HG02973 (cell line): ENCODE measurements at regions not wholly inside any gene's neighbourhood (a gene's known extent, or its start where the extent isn't known, plus 50 kb on each side); places are given as distances from the start of the nearest gene placed in this dataset.

ENCODE experiments used
- ATAC-seq: cut with Tn5 transposase; IDR thresholded peaks from one replicate; pipeline ENCODE4 v1.9.1; 2021; ENCODE audit warnings: moderate library complexity; ENCODE audit not compliant: unreplicated experiment

- ATAC-seq: peak; percentile 61
Observed at GRCh38 chr5:35478856-35479682, 138.6 kb upstream of the SPEF2 start.

GRCh38 chr5:35477911-35478310 is 139.8 kb upstream of the SPEF2 start:
- ATAC-seq: no peak

- ATAC-seq: no peak
Observed at GRCh38 chr5:35477321-35477720, 140.3 kb upstream of the SPEF2 start.

GRCh38 chr5:35476797-35477196 is 140.9 kb upstream of the SPEF2 start:
- ATAC-seq: no peak

- ATAC-seq: no peak
Observed at GRCh38 chr5:35476036-35476435, 141.6 kb upstream of the SPEF2 start.

GRCh38 chr5:35473589-35473988 is 144.1 kb upstream of the SPEF2 start:
- no peak for ATAC-seq

GRCh38 chr5:35470866-35471265 is 146.8 kb upstream of the SPEF2 start:
- ATAC-seq: no peak

- no peak for ATAC-seq
Observed at GRCh38 chr5:35468811-35469210, 148.9 kb upstream of the SPEF2 start.

GRCh38 chr5:35466746-35467145 is 150.9 kb upstream of the SPEF2 start:
- ATAC-seq: no peak

GRCh38 chr5:35464757-35465156 is 152.9 kb upstream of the SPEF2 start:
- no peak for ATAC-seq

- ATAC-seq: no peak
Observed at GRCh38 chr5:35461530-35461929, 156.1 kb upstream of the SPEF2 start.

GRCh38 chr5:35458824-35459207 is 158.8 kb upstream of the SPEF2 start:
- no peak for ATAC-seq

- no peak for ATAC-seq
Observed at GRCh38 chr5:35457912-35458823, 159.5 kb upstream of the SPEF2 start.

- ATAC-seq: no peak
Observed at GRCh38 chr5:35456506-35456905, 161.2 kb upstream of the SPEF2 start.

GRCh38 chr5:35454011-35454525 is 163.6 kb upstream of the SPEF2 start:
- no peak for ATAC-seq

- ATAC-seq: no peak
Observed at GRCh38 chr5:35443803-35444595, 173.7 kb upstream of the SPEF2 start.

- no peak for ATAC-seq
Observed at GRCh38 chr5:35442885-35443639, 174.6 kb upstream of the SPEF2 start.

GRCh38 chr5:35440409-35440808 is 177.3 kb upstream of the SPEF2 start:
- no peak for ATAC-seq

- no peak for ATAC-seq
Observed at GRCh38 chr5:35438786-35439185, 178.9 kb upstream of the SPEF2 start.

GRCh38 chr5:35438288-35438687 is 179.4 kb upstream of the SPEF2 start:
- no peak for ATAC-seq
